HL-60/S4 treated with retinoic acid at 250 ng/mL for 4 days and 3 days (cell line): ENCODE measurements at regions not wholly inside any gene's neighbourhood (a gene's known extent, or its start where the extent isn't known, plus 50 kb on each side); places are given as distances from the start of the nearest gene placed in this dataset.
"Not testable (repeated sequence)": the region's sequence is repeated elsewhere in the genome, so short reads cannot be mapped to it uniquely, and the experiment has no call there.

Experiments used
- in situ Hi-C: fragments of 300-500 bp; cut with MboI; formaldehyde crosslinking; loops from 2 replicates; pipeline ENCODE4 v1.7.0; 2022; ENCODE audit warnings: low sequenced_read_pairs

- in situ Hi-C loops, result no loop called here
Measured at GRCh38 chr21:28066076-28066475, 926.6 kb downstream of the LTN1 start.

- in situ Hi-C loops, result no loop called here
Measured at GRCh38 chr21:28063241-28064216, 929.1 kb downstream of the LTN1 start.

- in situ Hi-C loops, result not testable (repeated sequence)
Measured at GRCh38 chr21:28052956-28053355, 939.7 kb downstream of the LTN1 start.

- in situ Hi-C loops, result not testable (repeated sequence)
Measured at GRCh38 chr21:28051649-28052048, 941.0 kb downstream of the LTN1 start.

- in situ Hi-C loops, result not testable (repeated sequence)
Measured at GRCh38 chr21:28035692-28036091, 957.0 kb downstream of the LTN1 start.

- in situ Hi-C loops, result not testable (repeated sequence)
Measured at GRCh38 chr21:28034916-28035315, 957.8 kb downstream of the LTN1 start.

- in situ Hi-C loops, result not testable (repeated sequence)
Measured at GRCh38 chr21:28034334-28034733, 958.3 kb downstream of the LTN1 start.

- in situ Hi-C loops, result not testable (repeated sequence)
Measured at GRCh38 chr21:28032652-28033051, 960.0 kb downstream of the LTN1 start.

- in situ Hi-C loops, result not testable (repeated sequence)
Measured at GRCh38 chr21:28031066-28031465, 961.6 kb downstream of the LTN1 start.

GRCh38 chr21:28025111-28025510, 967.6 kb downstream of the LTN1 start:
- in situ Hi-C loops, result no loop called here

GRCh38 chr21:28018741-28019669, 973.7 kb downstream of the LTN1 start:
- in situ Hi-C loops, result no loop called here

- in situ Hi-C loops, result no loop called here
Measured at GRCh38 chr21:28018213-28018612, 974.5 kb downstream of the LTN1 start.

GRCh38 chr21:28016571-28016970, 976.1 kb downstream of the LTN1 start:
- in situ Hi-C loops, result no loop called here

- in situ Hi-C loops, result not testable (repeated sequence)
Measured at GRCh38 chr21:28013123-28013522, 979.6 kb downstream of the LTN1 start.

- in situ Hi-C loops, result not testable (repeated sequence)
Measured at GRCh38 chr21:28011970-28012369, 980.7 kb downstream of the LTN1 start.

- in situ Hi-C loops, result not testable (repeated sequence)
Measured at GRCh38 chr21:28008245-28008644, 984.4 kb downstream of the LTN1 start.

- in situ Hi-C loops, result not testable (repeated sequence)
Measured at GRCh38 chr21:28003627-28004026, 989.0 kb downstream of the LTN1 start.

- in situ Hi-C loops, result not testable (repeated sequence)
Measured at GRCh38 chr21:27996906-27997305, 995.8 kb downstream of the LTN1 start.

GRCh38 chr21:27984663-27985325, 1007.9 kb downstream of the LTN1 start:
- in situ Hi-C loops, result not testable (repeated sequence)

GRCh38 chr21:27979446-27979845, 1012.6 kb upstream of the ADAMTS5 start:
- in situ Hi-C loops, result not testable (repeated sequence)

- in situ Hi-C loops, result no loop called here
Measured at GRCh38 chr21:27975514-27975913, 1008.6 kb upstream of the ADAMTS5 start.
